Trophoblast cell (in vitro differentiated cells and primary cell): ENCODE measurements at regions not wholly inside any gene's neighbourhood (a gene's known extent, or its start where the extent isn't known, plus 50 kb on each side); places are given as distances from the start of the nearest gene placed in this dataset.

Experiments
- DNase-seq, 2 donors: peaks; one replicate each; pipeline ENCODE4 v3.0.0-alpha.2; 2016
- H2AFZ ChIP-seq: 2 replicates; pipeline ENCODE4 v1.6.1; 2013; ENCODE audit warnings: low read length, moderate library complexity, mild to moderate bottlenecking; ENCODE audit not compliant: insufficient read depth, poor library complexity
- H2AK5ac ChIP-seq: 2 replicates; pipeline ENCODE4 v1.6.1; 2013; ENCODE audit warnings: mild to moderate bottlenecking, low read length
- H2BK120ac ChIP-seq: 2 replicates; pipeline ENCODE4 v1.6.1; 2013; ENCODE audit warnings: low read length, mild to moderate bottlenecking, moderate library complexity; ENCODE audit not compliant: insufficient read depth, poor library complexity
- H2BK12ac ChIP-seq: 2 replicates; pipeline ENCODE4 v1.6.1; 2013; ENCODE audit warnings: mild to moderate bottlenecking, low read length, moderate library complexity
- H2BK5ac ChIP-seq: 2 replicates; pipeline ENCODE4 v1.6.1; 2013; ENCODE audit warnings: low read length, low read depth, moderate library complexity, mild to moderate bottlenecking; ENCODE audit not compliant: poor library complexity
- H3K14ac ChIP-seq: 2 replicates; pipeline ENCODE4 v1.6.1; 2013; ENCODE audit warnings: mild to moderate bottlenecking, low read length
- H3K18ac ChIP-seq: 2 replicates; pipeline ENCODE4 v1.6.1; 2013; ENCODE audit warnings: mild to moderate bottlenecking, low read length
- H3K23ac ChIP-seq: 2 replicates; pipeline ENCODE4 v1.6.1; 2013; ENCODE audit warnings: low read length
- H3K27ac ChIP-seq: 2 replicates; pipeline ENCODE4 v1.5.1; 2013; ENCODE audit warnings: low read depth, mild to moderate bottlenecking, inconsistent platforms, low read length, moderate library complexity
- H3K27me3 ChIP-seq: 2 replicates; pipeline ENCODE4 v1.6.1; 2013; ENCODE audit warnings: inconsistent platforms, mild to moderate bottlenecking, low read length, moderate library complexity; ENCODE audit not compliant: insufficient read depth
- H3K36me3 ChIP-seq, 2 experiments: 1 replicate in 1 of 2; 2 replicates in 1 of 2; pipeline ENCODE4 v1.6.1; 2013; ENCODE audit warnings: low read length in 2 of 2, mild to moderate bottlenecking in 2 of 2, moderate library complexity in 1 of 2; ENCODE audit not compliant: insufficient read depth in 2 of 2, control insufficient read depth in 1 of 2
- H3K4ac ChIP-seq: 2 replicates; pipeline ENCODE4 v1.6.1; 2013; ENCODE audit warnings: low read depth, mild to moderate bottlenecking, low read length, moderate library complexity
- H3K4me1 ChIP-seq, 2 experiments: 1 replicate in 1 of 2; 2 replicates in 1 of 2; pipeline ENCODE4 v1.6.1; 2013; ENCODE audit warnings: low read length in 2 of 2, mild to moderate bottlenecking in 2 of 2, moderate library complexity in 1 of 2; ENCODE audit not compliant: insufficient read depth in 2 of 2, control insufficient read depth in 1 of 2
- H3K4me2 ChIP-seq: 2 replicates; pipeline ENCODE4 v1.6.1; 2013; ENCODE audit warnings: inconsistent platforms, mild to moderate bottlenecking, low read length, moderate library complexity
- H3K4me3 ChIP-seq: 2 replicates; pipeline ENCODE4 v1.5.1; 2013; ENCODE audit warnings: mild to moderate bottlenecking, low read depth, low read length, inconsistent platforms
- H3K79me1 ChIP-seq: one replicate; pipeline ENCODE4 v1.6.1; 2013; ENCODE audit warnings: low read length
- H3K79me2 ChIP-seq: 2 replicates; pipeline ENCODE4 v1.6.1; 2013; ENCODE audit warnings: low read length, mild to moderate bottlenecking; ENCODE audit not compliant: control insufficient read depth, insufficient read depth, poor library complexity
- H3K9ac ChIP-seq: 2 replicates; pipeline ENCODE4 v1.6.1; 2013; ENCODE audit warnings: mild to moderate bottlenecking, low read length
- H3K9me3 ChIP-seq: 2 replicates; pipeline ENCODE4 v1.6.1; 2013; ENCODE audit warnings: low read depth, mild to moderate bottlenecking, control low read depth, inconsistent platforms, low read length; ENCODE audit not compliant: insufficient read depth
- H4K12ac ChIP-seq: 2 replicates; pipeline ENCODE4 v1.6.1; 2013; ENCODE audit warnings: low read depth, mild to moderate bottlenecking, low read length, moderate library complexity
- H4K8ac ChIP-seq: 2 replicates; pipeline ENCODE4 v1.6.1; 2013; ENCODE audit warnings: low read depth, mild to moderate bottlenecking, low read length, moderate library complexity
- H4K91ac ChIP-seq: one replicate; pipeline ENCODE4 v1.6.1; 2013; ENCODE audit warnings: low read depth, mild to moderate bottlenecking, low read length, moderate library complexity
- WGBS: extraction: QIAGEN DNeasy Blood & Tissue Kit; methylation state at CpG from one replicate; pipeline ENCODE4 v1.1.7; 2013; ENCODE audit warnings: missing lambda C conversion rate; ENCODE audit not compliant: insufficient read length, insufficient coverage; ENCODE audit errors: extremely low coverage; 5-methylcytosine and 5-hydroxymethylcytosine counted together

GRCh38 chr3:71905426-71905825 lies 120.5 kb upstream of the PROK2 start:
- Histone ChIP-seq H3K23ac (no peak overlapping the region), H2AFZ (no peak overlapping the region), H3K27ac (no peak overlapping the region), H3K9ac (no peak overlapping the region), H4K12ac (no peak overlapping the region), H3K79me1 (no peaks in the 10 kb centered on the region), H3K4ac (no peak overlapping the region), H3K4me2 (no peak overlapping the region), H3K4me1 (peaks cover 0 to 2% of the 10 kb centered on the region in 2 experiments), H3K9me3 (peaks cover 1% of the 10 kb centered on the region), H3K18ac (no peak overlapping the region), H3K79me2 (no peaks in the 10 kb centered on the region), H2BK120ac (no peak overlapping the region), H3K27me3 (no peaks in the 10 kb centered on the region), H2AK5ac (no peak overlapping the region), H4K8ac (no peak overlapping the region), H3K14ac (no peak overlapping the region), H3K4me3 (no peak overlapping the region), H2BK12ac (no peak overlapping the region), H4K91ac (no peak overlapping the region), H3K36me3 (no peaks in the 10 kb centered on the region), H2BK5ac (no peak overlapping the region)
- peak in 1 of 2 donors; percentile 6 for DNase-seq
- no CpG with 5 or more reads among the region's 5 CpGs for WGBS

GRCh38 chr3:71903936-71904335 lies 119.0 kb upstream of the PROK2 start:
- Histone ChIP-seq H3K27me3 (no peaks in the 10 kb centered on the region), H4K8ac (no peak overlapping the region), H2BK5ac (no peak overlapping the region), H3K18ac (no peak overlapping the region), H2BK120ac (no peak overlapping the region), H3K23ac (no peak overlapping the region), H3K4me3 (no peak overlapping the region), H3K4me2 (no peak overlapping the region), H3K27ac (no peak overlapping the region), H3K79me1 (no peaks in the 10 kb centered on the region), H2BK12ac (no peak overlapping the region), H4K91ac (no peak overlapping the region), H3K9ac (no peak overlapping the region), H4K12ac (no peak overlapping the region), H3K79me2 (no peaks in the 10 kb centered on the region), H3K36me3 (no peaks in the 10 kb centered on the region), H2AK5ac (no peak overlapping the region), H3K9me3 (peaks cover 1% of the 10 kb centered on the region), H3K4me1 (no peaks in the 10 kb centered on the region), H3K4ac (no peak overlapping the region), H2AFZ (no peak overlapping the region), H3K14ac (no peak overlapping the region)
- DNase-seq: no peak
- no CpG with 5 or more reads among the region's 6 CpGs for WGBS

GRCh38 chr3:71903112-71903495 lies 118.2 kb upstream of the PROK2 start:
- no peaks in the 10 kb centered on the region for H3K79me2 ChIP-seq
- no peak overlapping the region for H2AFZ ChIP-seq
- H2BK12ac ChIP-seq: no peak overlapping the region
- no CpG with 5 or more reads among the region's 2 CpGs for WGBS
- peaks cover 1% of the 10 kb centered on the region for H3K9me3 ChIP-seq
- no peak overlapping the region for H3K4me3 ChIP-seq
- H3K14ac ChIP-seq: no peak overlapping the region
- H4K12ac ChIP-seq: no peak overlapping the region
- no peaks in the 10 kb centered on the region for H3K79me1 ChIP-seq
- H4K91ac ChIP-seq: no peak overlapping the region
- no peak overlapping the region for H2AK5ac ChIP-seq
- no peaks in the 10 kb centered on the region for H3K36me3 ChIP-seq
- H3K4me1 ChIP-seq: no peaks in the 10 kb centered on the region
- H2BK5ac ChIP-seq: no peak overlapping the region
- no peak overlapping the region for H3K18ac ChIP-seq
- no peak overlapping the region for H2BK120ac ChIP-seq
- H3K23ac ChIP-seq: no peak overlapping the region
- H3K27ac ChIP-seq: no peak overlapping the region
- no peak overlapping the region for H3K4me2 ChIP-seq
- no peaks in the 10 kb centered on the region for H3K27me3 ChIP-seq
- no peak overlapping the region for H3K4ac ChIP-seq
- no peak overlapping the region for H4K8ac ChIP-seq
- no peak for DNase-seq
- H3K9ac ChIP-seq: no peak overlapping the region

GRCh38 chr3:71902258-71903111 lies 117.5 kb upstream of the PROK2 start:
- H4K12ac ChIP-seq: no peak overlapping the region
- H3K23ac ChIP-seq: no peak overlapping the region

More at GRCh38 chr3:71902258-71903111, 117.5 kb upstream of the PROK2 start:
- H3K18ac ChIP-seq: no peak overlapping the region
- no peak overlapping the region for H3K4me2 ChIP-seq
- no peaks in the 10 kb centered on the region for H3K4me1 ChIP-seq
- H2BK5ac ChIP-seq: no peak overlapping the region
- no peak for DNase-seq
- H3K79me2 ChIP-seq: no peaks in the 10 kb centered on the region
- H2AFZ ChIP-seq: no peak overlapping the region
- no peaks in the 10 kb centered on the region for H3K36me3 ChIP-seq
- H3K4me3 ChIP-seq: no peak overlapping the region
- H3K27me3 ChIP-seq: no peaks in the 10 kb centered on the region
- H3K9me3 ChIP-seq: peaks cover 1% of the 10 kb centered on the region
- H2BK12ac ChIP-seq: no peak overlapping the region
- no CpG with 5 or more reads among the region's 4 CpGs for WGBS
- H2BK120ac ChIP-seq: no peak overlapping the region
- no peak overlapping the region for H2AK5ac ChIP-seq
- no peak overlapping the region for H3K27ac ChIP-seq
- H3K79me1 ChIP-seq: no peaks in the 10 kb centered on the region
- no peak overlapping the region for H3K4ac ChIP-seq
- H4K91ac ChIP-seq: no peak overlapping the region
- H3K9ac ChIP-seq: no peak overlapping the region
- no peak overlapping the region for H4K8ac ChIP-seq
- H3K14ac ChIP-seq: no peak overlapping the region
